Calu3 (cell line): ENCODE measurements at regions not wholly inside any gene's neighbourhood (a gene's known extent, or its start where the extent isn't known, plus 50 kb on each side); places are given as distances from the start of the nearest gene placed in this dataset.

Source experiments
- BruUV-seq: library from RNA; stranded (reverse); fragments of 400-500 nt; replicated peaks from 2 replicates; lab custom pipeline; 2021; lab: Mats Ljungman, UMichigan
- CTCF ChIA-PET: fragments of 300-600 bp; sonication (Branson Sonifier 250); formaldehyde crosslinking; loops from one replicate; lab custom pipeline; 2022; ENCODE audit warnings: antibody characterized with exemption; lab: Charles Lee
- DNase-seq: peaks from one replicate; pipeline ENCODE4 v3.0.0; 2022
- H3K27ac Mint-ChIP-seq: one replicate; pipeline ENCODE4 v1.8.0; 2022; ENCODE audit warnings: mixed read lengths; ENCODE audit not compliant: unreplicated experiment
- H3K27me3 Mint-ChIP-seq: one replicate; pipeline ENCODE4 v1.8.0; 2022; ENCODE audit warnings: mixed read lengths; ENCODE audit not compliant: unreplicated experiment
- H3K36me3 Mint-ChIP-seq: one replicate; pipeline ENCODE4 v1.8.0; 2022; ENCODE audit warnings: mild to moderate bottlenecking, moderate library complexity, mixed read lengths; ENCODE audit not compliant: insufficient read depth, unreplicated experiment
- H3K4me1 Mint-ChIP-seq: one replicate; pipeline ENCODE4 v1.8.0; 2022; ENCODE audit warnings: mild to moderate bottlenecking, low read depth, mixed read lengths; ENCODE audit not compliant: unreplicated experiment
- H3K4me3 Mint-ChIP-seq: one replicate; pipeline ENCODE4 v1.8.0; 2022; ENCODE audit warnings: mild to moderate bottlenecking, low read depth, moderate library complexity, mixed read lengths; ENCODE audit not compliant: unreplicated experiment
- H3K9me3 Mint-ChIP-seq: one replicate; pipeline ENCODE4 v1.8.0; 2022; ENCODE audit warnings: low read depth, mixed read lengths; ENCODE audit not compliant: unreplicated experiment
- intact Hi-C: fragments of 100-400 bp; cut with micrococcal nuclease; formaldehyde crosslinking; loops from one replicate; pipeline ENCODE4 v1.10.0; 2022; ENCODE audit not compliant: unreplicated experiment
- TF ChIP-seq, protein P1 (sequence below): fragments of 200-600 bp; IDR thresholded peaks from one replicate; pipeline ENCODE4 v1.8.0; 2022; ENCODE audit warnings: antibody characterized with exemption; ENCODE audit not compliant: unreplicated experiment

DNA sequence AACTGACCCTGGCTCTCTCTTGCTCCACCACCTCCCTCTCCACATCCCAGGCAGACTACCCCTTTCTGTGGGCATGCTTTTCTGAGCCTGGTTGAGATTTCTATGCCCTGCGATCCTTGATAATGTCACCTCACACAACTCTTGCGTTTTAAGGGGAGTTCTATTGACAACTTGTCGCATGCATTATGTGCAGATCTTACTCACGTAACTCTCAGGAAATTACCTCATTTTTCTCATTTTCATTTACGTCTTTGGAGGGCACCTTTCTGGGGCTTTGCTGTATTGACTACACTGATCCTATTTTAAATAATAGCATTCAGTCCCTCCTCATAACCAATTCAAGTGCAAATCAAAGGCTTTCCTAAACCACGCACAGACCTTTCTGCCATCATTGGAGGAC lies 140.4 kb upstream of the WWC1 start:
- DNase-seq: no peak
- H3K36me3 Mint-ChIP-seq: no peaks in the 10 kb centered on the region
- no TSS peak for BruUV-seq
- H3K27ac Mint-ChIP-seq: no peak overlapping the region
- peaks cover 79% of the 10 kb centered on the region for H3K27me3 Mint-ChIP-seq
- H3K9me3 Mint-ChIP-seq: no peaks in the 10 kb centered on the region
- H3K4me3 Mint-ChIP-seq: no peak overlapping the region
- intact Hi-C loops: no loop called here
- CTCF ChIA-PET: no interaction called here
- TF ChIP-seq, protein P1, sequence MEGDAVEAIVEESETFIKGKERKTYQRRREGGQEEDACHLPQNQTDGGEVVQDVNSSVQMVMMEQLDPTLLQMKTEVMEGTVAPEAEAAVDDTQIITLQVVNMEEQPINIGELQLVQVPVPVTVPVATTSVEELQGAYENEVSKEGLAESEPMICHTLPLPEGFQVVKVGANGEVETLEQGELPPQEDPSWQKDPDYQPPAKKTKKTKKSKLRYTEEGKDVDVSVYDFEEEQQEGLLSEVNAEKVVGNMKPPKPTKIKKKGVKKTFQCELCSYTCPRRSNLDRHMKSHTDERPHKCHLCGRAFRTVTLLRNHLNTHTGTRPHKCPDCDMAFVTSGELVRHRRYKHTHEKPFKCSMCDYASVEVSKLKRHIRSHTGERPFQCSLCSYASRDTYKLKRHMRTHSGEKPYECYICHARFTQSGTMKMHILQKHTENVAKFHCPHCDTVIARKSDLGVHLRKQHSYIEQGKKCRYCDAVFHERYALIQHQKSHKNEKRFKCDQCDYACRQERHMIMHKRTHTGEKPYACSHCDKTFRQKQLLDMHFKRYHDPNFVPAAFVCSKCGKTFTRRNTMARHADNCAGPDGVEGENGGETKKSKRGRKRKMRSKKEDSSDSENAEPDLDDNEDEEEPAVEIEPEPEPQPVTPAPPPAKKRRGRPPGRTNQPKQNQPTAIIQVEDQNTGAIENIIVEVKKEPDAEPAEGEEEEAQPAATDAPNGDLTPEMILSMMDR: no peak
- no peaks in the 10 kb centered on the region for H3K4me1 Mint-ChIP-seq

- peaks cover 78% of the 10 kb centered on the region for H3K27me3 Mint-ChIP-seq
- DNase-seq: no peak
- TF ChIP-seq, protein P1: no peak
- intact Hi-C loops: no loop called here
- H3K9me3 Mint-ChIP-seq: no peaks in the 10 kb centered on the region
- no TSS peak for BruUV-seq
- CTCF ChIA-PET: no interaction called here
- H3K27ac Mint-ChIP-seq: no peak overlapping the region
- no peaks in the 10 kb centered on the region for H3K4me1 Mint-ChIP-seq
- no peaks in the 10 kb centered on the region for H3K36me3 Mint-ChIP-seq
- no peak overlapping the region for H3K4me3 Mint-ChIP-seq
These were observed 138.8 kb upstream of the WWC1 start for GRCh38 chr5:168152660-168153059.

DNA sequence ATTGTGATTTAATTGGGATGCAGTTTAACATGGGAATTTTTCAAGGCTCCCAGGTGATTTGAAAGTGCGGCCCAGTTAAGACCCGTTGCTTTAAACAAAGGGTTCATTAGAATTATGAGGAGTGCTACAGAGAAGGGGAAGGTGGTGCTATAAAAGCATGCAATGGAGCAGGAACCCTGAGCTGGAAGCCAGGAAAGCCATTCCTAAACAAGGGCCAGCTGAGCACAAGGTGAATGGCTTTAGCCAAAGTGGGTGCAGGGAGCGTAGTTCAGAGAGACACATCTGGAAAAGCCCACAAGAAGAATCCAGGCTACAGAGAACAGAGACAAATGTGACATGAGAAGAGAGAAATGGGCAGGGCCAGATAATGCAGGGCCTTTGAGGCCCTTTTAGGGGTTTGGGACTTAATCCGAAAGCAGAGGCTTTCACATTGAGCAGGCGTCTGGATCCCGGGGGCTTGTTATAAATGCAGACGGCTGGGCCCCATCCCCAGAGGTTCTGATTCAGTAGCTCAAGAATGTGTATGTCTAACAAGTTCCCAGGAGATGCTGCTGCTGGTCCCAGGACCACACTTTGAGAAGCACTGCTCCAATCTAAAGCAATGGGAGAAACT lies 138.1 kb upstream of the WWC1 start:
- TF ChIP-seq, protein P1: no peak
- Mint-ChIP-seq H3K27me3 (peaks cover 76% of the 10 kb centered on the region), H3K4me1 (no peaks in the 10 kb centered on the region), H3K9me3 (no peaks in the 10 kb centered on the region), H3K27ac (no peak overlapping the region), H3K4me3 (no peak overlapping the region), H3K36me3 (no peaks in the 10 kb centered on the region)
- CTCF ChIA-PET: no interaction called here
- no TSS peak for BruUV-seq
- intact Hi-C loops: no loop called here
- DNase-seq: no peak

DNA sequence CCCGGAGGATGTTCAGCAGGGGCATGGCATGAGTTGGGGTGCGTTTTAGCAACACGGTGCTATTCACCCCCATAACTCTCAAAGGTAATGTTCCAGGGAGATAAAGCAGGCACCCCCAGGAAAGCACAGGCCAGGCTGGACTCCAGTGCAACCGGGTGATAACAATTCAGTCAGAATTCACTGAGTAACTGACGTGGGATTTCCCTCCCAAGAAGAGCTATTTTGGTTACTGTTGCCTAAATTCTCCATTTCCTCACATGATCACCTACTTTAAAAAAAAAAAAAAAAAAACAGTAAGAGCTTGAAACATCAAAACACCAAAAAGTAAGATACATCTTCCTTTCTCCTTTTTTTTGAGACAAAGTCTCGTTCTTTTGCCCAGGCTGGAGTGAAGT lies 137.6 kb upstream of the WWC1 start:
- Mint-ChIP-seq H3K4me1 (no peaks in the 10 kb centered on the region), H3K36me3 (no peaks in the 10 kb centered on the region), H3K27ac (no peak overlapping the region), H3K9me3 (no peaks in the 10 kb centered on the region), H3K27me3 (peaks cover 71% of the 10 kb centered on the region), H3K4me3 (no peak overlapping the region)
- no peak for DNase-seq
- TF ChIP-seq, protein P1: no peak
- BruUV-seq: no TSS peak
- CTCF ChIA-PET: interaction anchor here (0.6 kb wide), 1 partner anchor 891 kb away, joined by 3 read pairs; no protein-coding TSS in a partner anchor
- intact Hi-C loops: no loop called here
